ENCODE measurements at regions not wholly inside any gene's neighbourhood (a gene's known extent, or its start where the extent isn't known, plus 50 kb on each side); places are given as distances from the start of the nearest gene placed in this dataset.

GRCh38 chr11:128259816-128260215 lies 327.5 kb downstream of the ETS1 start:
- TF ChIP-seq CTCF (IDR thresholded peaks at IDR 0.05) (no peak), POLR2A (IDR thresholded peaks at IDR 0.05) (no peak)

Data from uterus (tissue), 2 donors.